ENCODE measurements at regions not wholly inside any gene's neighbourhood (a gene's known extent, or its start where the extent isn't known, plus 50 kb on each side); places are given as distances from the start of the nearest gene placed in this dataset.

- DNase-seq (ENCODE audit: low spot score) = no peak
These were observed 52.8 kb upstream of the SVIL start for GRCh38 chr10:29687421-29688164.

- DNase-seq (ENCODE audit: low spot score) = no peak
These were observed 50.7 kb upstream of the SVIL start for GRCh38 chr10:29685506-29685905.
